NCI-H1436 (cell line): ENCODE measurements at regions not wholly inside any gene's neighbourhood (a gene's known extent, or its start where the extent isn't known, plus 50 kb on each side); places are given as distances from the start of the nearest gene placed in this dataset.

Experiments
- DNase-seq: peaks from one replicate; lab custom pipeline; 2025; lab: John Stamatoyannopoulos, UW

- no peak for DNase-seq
Observed at GRCh38 chr2:21694079-21694878, 570.5 kb downstream of the TDRD15 start.

- no peak for DNase-seq
Observed at GRCh38 chr2:21696900-21697299, 573.1 kb downstream of the TDRD15 start.

GRCh38 chr2:21700644-21701043, 576.9 kb downstream of the TDRD15 start:
- no peak for DNase-seq

GRCh38 chr2:21710031-21710430, 586.3 kb downstream of the TDRD15 start:
- DNase-seq, result no peak

GRCh38 chr2:21710496-21710895, 586.7 kb downstream of the TDRD15 start:
- DNase-seq, result no peak

- no peak for DNase-seq
Observed at GRCh38 chr2:21715887-21716286, 592.1 kb downstream of the TDRD15 start.

- DNase-seq, result no peak
Observed at GRCh38 chr2:21727101-21727500, 603.3 kb downstream of the TDRD15 start.

- no peak for DNase-seq
Observed at GRCh38 chr2:21728133-21728532, 604.4 kb downstream of the TDRD15 start.

GRCh38 chr2:21730141-21730540, 606.4 kb downstream of the TDRD15 start:
- no peak for DNase-seq

GRCh38 chr2:21740484-21740883, 616.7 kb downstream of the TDRD15 start:
- no peak for DNase-seq

- DNase-seq, result no peak
Observed at GRCh38 chr2:21746499-21746898, 622.7 kb downstream of the TDRD15 start.

- DNase-seq, result no peak
Observed at GRCh38 chr2:21748501-21748900, 624.7 kb downstream of the TDRD15 start.

GRCh38 chr2:21754164-21754788, 630.5 kb downstream of the TDRD15 start:
- DNase-seq, result no peak

- DNase-seq, result no peak
Observed at GRCh38 chr2:21757805-21758430, 634.1 kb downstream of the TDRD15 start.

- no peak for DNase-seq
Observed at GRCh38 chr2:21759819-21760218, 636.1 kb downstream of the TDRD15 start.

GRCh38 chr2:21761361-21761760, 637.6 kb downstream of the TDRD15 start:
- no peak for DNase-seq

GRCh38 chr2:21763501-21763900, 639.7 kb downstream of the TDRD15 start:
- DNase-seq, result no peak

GRCh38 chr2:21770787-21771186, 647.0 kb downstream of the TDRD15 start:
- DNase-seq, result no peak

- no peak for DNase-seq
Observed at GRCh38 chr2:21772624-21773023, 648.9 kb downstream of the TDRD15 start.

GRCh38 chr2:21773168-21773567, 649.4 kb downstream of the TDRD15 start:
- DNase-seq, result no peak

- DNase-seq, result no peak
Observed at GRCh38 chr2:21774691-21775368, 651.1 kb downstream of the TDRD15 start.

GRCh38 chr2:21779786-21780185, 656.0 kb downstream of the TDRD15 start:
- DNase-seq, result no peak

- DNase-seq, result no peak
Observed at GRCh38 chr2:21781962-21782361, 658.2 kb downstream of the TDRD15 start.
